K562 (cell line): ENCODE measurements at regions not wholly inside any gene's neighbourhood (a gene's known extent, or its start where the extent isn't known, plus 50 kb on each side); places are given as distances from the start of the nearest gene placed in this dataset.

Source experiments
- ATAC-seq: fragments of 200-7000 bp; cut with Tn5 transposase; 3 replicates; pipeline ENCODE4 v1.9.1; 2020; ENCODE audit warnings: moderate library complexity
- BruUV-seq: library from RNA; stranded (reverse); fragments of 400-500 nt; replicated peaks from 2 replicates; lab custom pipeline; 2021; lab: Mats Ljungman, UMichigan
- CTCF ChIA-PET: fragments of 300-600 bp; formaldehyde crosslinking; extraction: SDS; loops from one replicate; lab custom pipeline; 2021; ENCODE audit warnings: low intra/inter-chr PET ratio; lab: Yijun Ruan, JAX
- POLR2A ChIA-PET: fragments of 300-600, 350-650 bp; sonication (Branson Sonifier 250); formaldehyde crosslinking; extraction: SDS; loops from one replicate; lab custom pipeline; 2021; ENCODE audit warnings: antibody characterized with exemption, inconsistent platforms; lab: Yijun Ruan, JAX
- DNase-seq, 4 experiments: peaks; one replicate each; pipeline versions ENCODE4 v3.0.0 to v3.0.0-alpha.2; 2011 to 2018; ENCODE audit warnings: low spot score in 3 of 4, mixed read lengths in 3 of 4; ENCODE audit errors: extremely low read depth in 1 of 4
- FAIRE-seq: peaks from 2 replicates; lab custom pipeline; 2011; peaks lifted over from hg19 to GRCh38; lab: Jason Lieb, UNC
- H2AFZ ChIP-seq: 2 replicates; pipeline ENCODE4 v1.6.0; 2011; ENCODE audit warnings: low read depth, low read length, control low read depth, inconsistent platforms
- H3K27ac ChIP-seq: fragments of 200-600 bp; 3 replicates; pipeline ENCODE4 v1.8.0; 2011; ENCODE audit warnings: low read depth, mild to moderate bottlenecking, control low read depth, inconsistent platforms, low read length, moderate library complexity, mixed read lengths; ENCODE audit errors: extremely low read depth
- H3K27me3 ChIP-seq, 2 experiments: fragments of 300-600 bp in 1 of 2; 2 replicates in 1 of 2; 3 replicates in 1 of 2; pipeline versions ENCODE4 v1.6.0 to v1.8.0; 2011; ENCODE audit warnings: inconsistent platforms in 2 of 2, low read length in 2 of 2, mild to moderate bottlenecking in 1 of 2, mixed read lengths in 1 of 2, moderate library complexity in 1 of 2; ENCODE audit not compliant: control insufficient read depth in 2 of 2, insufficient read depth in 2 of 2
- H3K36me3 ChIP-seq: fragments of 300-600 bp; 3 replicates; pipeline ENCODE4 v1.8.0; 2011; ENCODE audit warnings: mild to moderate bottlenecking, low read length, inconsistent platforms; ENCODE audit not compliant: control insufficient read depth, insufficient read depth
- H3K4me1 ChIP-seq, 2 experiments: fragments of 200-600 bp in 1 of 2; replicated peaks in 1 of 2; 2 replicates in 1 of 2; 3 replicates in 1 of 2; pipeline versions ENCODE4 v1.5.1 to v1.8.0; 2011; ENCODE audit warnings: inconsistent platforms in 2 of 2, low read length in 2 of 2, mild to moderate bottlenecking in 1 of 2, mixed read lengths in 1 of 2, moderate library complexity in 1 of 2; ENCODE audit not compliant: control insufficient read depth in 2 of 2, insufficient read depth in 2 of 2
- H3K4me2 ChIP-seq: 2 replicates; pipeline ENCODE4 v1.6.1; 2011; ENCODE audit warnings: low read length, control low read depth, inconsistent platforms, mixed read lengths; ENCODE audit not compliant: insufficient read depth
- H3K4me3 ChIP-seq: fragments of 200-600 bp; sonication (generic), shearing (Covaris generic); 2 replicates; pipeline ENCODE4 v1.5.1; 2016; ENCODE audit warnings: control low read depth, inconsistent platforms
- H3K79me2 ChIP-seq: fragments of 200-600 bp; 3 replicates; pipeline ENCODE4 v1.8.0; 2011; ENCODE audit warnings: low read length, inconsistent platforms; ENCODE audit not compliant: control insufficient read depth, insufficient read depth
- H3K9ac ChIP-seq, 2 experiments: 2 replicates each; pipeline versions ENCODE4 v1.6.0 to v1.6.1; 2011; ENCODE audit warnings: low read depth in 2 of 2, low read length in 2 of 2, control low read depth in 1 of 2, inconsistent platforms in 1 of 2, mild to moderate bottlenecking in 1 of 2, mixed read lengths in 1 of 2; ENCODE audit not compliant: insufficient read depth in 1 of 2
- H3K9me1 ChIP-seq: one replicate; pipeline ENCODE4 v1.6.0; 2011; ENCODE audit warnings: inconsistent platforms, mild to moderate bottlenecking, low read length, moderate library complexity; ENCODE audit not compliant: control insufficient read depth, insufficient read depth
- H3K9me3 ChIP-seq: replicated peaks from 2 replicates; pipeline ENCODE4 v1.5.1; 2011; ENCODE audit warnings: low read depth, low read length, inconsistent platforms; ENCODE audit not compliant: control insufficient read depth, insufficient read depth
- H4K20me1 ChIP-seq: replicated peaks from 2 replicates; pipeline ENCODE4 v1.6.1; 2011; ENCODE audit warnings: low read length, inconsistent platforms, mixed read lengths; ENCODE audit not compliant: control insufficient read depth, insufficient read depth
- ADNP ChIP-seq: fragments of 200-800 bp; sonication (Bioruptor generic); IDR thresholded peaks from 2 replicates; pipeline ENCODE4 v1.6.1; 2016; ENCODE audit warnings: missing genetic modification characterization, missing compliant biosample characterization
- ELF1 ChIP-seq: fragments of 200-800 bp; sonication (Bioruptor generic); IDR thresholded peaks from 2 replicates; pipeline ENCODE4 v1.6.1; 2016; ENCODE audit warnings: missing genetic modification characterization, missing compliant biosample characterization
- EP300 ChIP-seq: IDR thresholded peaks from 2 replicates; pipeline ENCODE4 v1.6.1; 2012; ENCODE audit warnings: low read length, improper control_type of control experiment
- HDAC3 ChIP-seq: fragments of 450-650 bp; IDR thresholded peaks from 2 replicates; pipeline ENCODE4 v1.6.1; 2018; ENCODE audit warnings: borderline replicate concordance, mild to moderate bottlenecking, moderate library complexity; ENCODE audit not compliant: partially characterized antibody
- HINFP ChIP-seq: fragments of 450-650 bp; conservative IDR thresholded peaks from 2 replicates; pipeline ENCODE4 v1.6.1; 2016; ENCODE audit warnings: missing genetic modification characterization, low read depth, mild to moderate bottlenecking, control low read depth, missing compliant biosample characterization
- MAFG ChIP-seq: fragments of 450-650 bp; conservative IDR thresholded peaks from 2 replicates; pipeline ENCODE4 v1.6.1; 2016; ENCODE audit warnings: missing genetic modification characterization, missing compliant biosample characterization
- MCM2 ChIP-seq: fragments of 450-650 bp; IDR thresholded peaks from 2 replicates; pipeline ENCODE4 v1.6.1; 2017; ENCODE audit warnings: low read depth, mild to moderate bottlenecking
- MCM7 ChIP-seq, 2 experiments: fragments of 450-650 bp; IDR thresholded peaks; 2 replicates each; pipeline ENCODE4 v1.6.1; 2016 to 2018
- NONO ChIP-seq, 2 experiments: fragments of 200-400 bp in 1 of 2; fragments of 450-650 bp in 1 of 2; formaldehyde crosslinking in 1 of 2; IDR thresholded peaks; 2 replicates each; pipeline ENCODE4 v1.6.1; 2017; ENCODE audit warnings: low read depth in 2 of 2, mild to moderate bottlenecking in 2 of 2, moderate library complexity in 2 of 2, low read length in 1 of 2
- POLR3G ChIP-seq: IDR thresholded peaks from 2 replicates; pipeline ENCODE4 v1.6.1; 2011; ENCODE audit not compliant: insufficient read length, insufficient replicate concordance; ENCODE audit errors: extremely low read depth
- POU5F1 ChIP-seq: fragments of 150-350 bp; IDR thresholded peaks from 2 replicates; pipeline ENCODE4 v1.6.1; 2014; ENCODE audit warnings: borderline replicate concordance, low read length, low read depth, mild to moderate bottlenecking; ENCODE audit not compliant: partially characterized antibody
- RBM39 ChIP-seq: fragments of 200-400 bp; formaldehyde crosslinking; optimal IDR thresholded peaks from 2 replicates; pipeline ENCODE3; 2018; ENCODE audit warnings: low read depth, low read length
- SIN3B ChIP-seq: fragments of 450-650 bp; IDR thresholded peaks from 2 replicates; pipeline ENCODE4 v1.6.1; 2017; ENCODE audit warnings: low read depth, mild to moderate bottlenecking, moderate library complexity
- SRF ChIP-seq, 2 experiments: fragments of 250-450, 450-650 bp in 1 of 2; sonication (Bioruptor Pico) in 1 of 2; sonication (generic) in 1 of 2; formaldehyde crosslinking; IDR thresholded peaks; 2 replicates each; pipeline versions ENCODE4 v1.5.0 to v1.5.1; 2020 to 2022; ENCODE audit warnings: mild to moderate bottlenecking in 1 of 2, missing genetic modification reagents in 1 of 2
- ZNF561 ChIP-seq: fragments of 450-650 bp; formaldehyde crosslinking; conservative IDR thresholded peaks from 2 replicates; pipeline ENCODE4 v1.4.0; 2020; ENCODE audit warnings: mild to moderate bottlenecking, moderate library complexity
- WGBS: fragments of 100-300 bp; shearing (Covaris generic); methylation state at CpG from one replicate; pipeline ENCODE4 v1.1.6; 2016; ENCODE audit warnings: low coverage, mixed read lengths; ENCODE audit not compliant: insufficient coverage; ENCODE audit errors: missing lambda C conversion rate; 5-methylcytosine and 5-hydroxymethylcytosine counted together
- in situ Hi-C: fragments of 300-500 bp; cut with MboI; formaldehyde crosslinking; loops from 4 replicates; pipeline ENCODE4 v1.15.0; 2018; ENCODE audit warnings: inconsistent platforms, mixed read lengths
- intact Hi-C: fragments of 100-400 bp; cut with micrococcal nuclease; formaldehyde crosslinking; loops from 2 replicates; pipeline ENCODE4 v1.14.2; 2022
- TF ChIP-seq, protein P1 (sequence below): fragments of 250-450 bp; sonication (Bioruptor Pico); IDR thresholded peaks from 2 replicates; pipeline ENCODE4 v1.8.0; 2022; ENCODE audit warnings: moderate library complexity, mild to moderate bottlenecking, inconsistent platforms
- TF ChIP-seq, protein P2 (sequence below): conservative IDR thresholded peaks from 2 replicates; pipeline ENCODE4 v1.6.1; 2011; ENCODE audit warnings: low read depth, mild to moderate bottlenecking, low read length; ENCODE audit not compliant: control insufficient read depth
- TF ChIP-seq, protein P3 (sequence below): fragments of 450-650 bp; formaldehyde crosslinking; IDR thresholded peaks from 2 replicates; pipeline ENCODE4 v1.4.0; 2020; ENCODE audit warnings: mild to moderate bottlenecking, moderate library complexity

GRCh38 chr14:28629328-28630004 is 137.1 kb upstream of the FOXG1 start:
- no peak overlapping the region for H3K4me3 ChIP-seq
- in situ Hi-C loops (no loop called here), intact Hi-C loops (no loop called here)
- ChIA-PET CTCF (no interaction called here), POLR2A (no interaction called here)
- no peaks in the 10 kb centered on the region for H4K20me1 ChIP-seq
- 0% methylated on average over 4 of the region's 4 CpGs for WGBS
- FAIRE-seq (no peak), DNase-seq (no peak), ATAC-seq (no peak)
- no peaks in the 10 kb centered on the region for H3K36me3 ChIP-seq
- no peak overlapping the region for H2AFZ ChIP-seq
- TF ChIP-seq, protein P1, sequence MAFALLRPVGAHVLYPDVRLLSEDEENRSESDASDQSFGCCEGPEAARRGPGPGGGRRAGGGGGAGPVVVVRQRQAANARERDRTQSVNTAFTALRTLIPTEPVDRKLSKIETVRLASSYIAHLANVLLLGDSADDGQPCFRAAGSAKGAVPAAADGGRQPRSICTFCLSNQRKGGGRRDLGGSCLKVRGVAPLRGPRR (CRISPR knock-in tag) = no peak
- TF ChIP-seq NONO (IDR thresholded peaks at IDR 0.05; ENCODE audit: low read depth in 2 of 2, low read length in 1 of 2) = no peak
- TF ChIP-seq, protein P2, sequence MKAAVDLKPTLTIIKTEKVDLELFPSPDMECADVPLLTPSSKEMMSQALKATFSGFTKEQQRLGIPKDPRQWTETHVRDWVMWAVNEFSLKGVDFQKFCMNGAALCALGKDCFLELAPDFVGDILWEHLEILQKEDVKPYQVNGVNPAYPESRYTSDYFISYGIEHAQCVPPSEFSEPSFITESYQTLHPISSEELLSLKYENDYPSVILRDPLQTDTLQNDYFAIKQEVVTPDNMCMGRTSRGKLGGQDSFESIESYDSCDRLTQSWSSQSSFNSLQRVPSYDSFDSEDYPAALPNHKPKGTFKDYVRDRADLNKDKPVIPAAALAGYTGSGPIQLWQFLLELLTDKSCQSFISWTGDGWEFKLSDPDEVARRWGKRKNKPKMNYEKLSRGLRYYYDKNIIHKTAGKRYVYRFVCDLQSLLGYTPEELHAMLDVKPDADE = no peak
- TF ChIP-seq ELF1 (tag) = no peak
- TF ChIP-seq, protein P3, sequence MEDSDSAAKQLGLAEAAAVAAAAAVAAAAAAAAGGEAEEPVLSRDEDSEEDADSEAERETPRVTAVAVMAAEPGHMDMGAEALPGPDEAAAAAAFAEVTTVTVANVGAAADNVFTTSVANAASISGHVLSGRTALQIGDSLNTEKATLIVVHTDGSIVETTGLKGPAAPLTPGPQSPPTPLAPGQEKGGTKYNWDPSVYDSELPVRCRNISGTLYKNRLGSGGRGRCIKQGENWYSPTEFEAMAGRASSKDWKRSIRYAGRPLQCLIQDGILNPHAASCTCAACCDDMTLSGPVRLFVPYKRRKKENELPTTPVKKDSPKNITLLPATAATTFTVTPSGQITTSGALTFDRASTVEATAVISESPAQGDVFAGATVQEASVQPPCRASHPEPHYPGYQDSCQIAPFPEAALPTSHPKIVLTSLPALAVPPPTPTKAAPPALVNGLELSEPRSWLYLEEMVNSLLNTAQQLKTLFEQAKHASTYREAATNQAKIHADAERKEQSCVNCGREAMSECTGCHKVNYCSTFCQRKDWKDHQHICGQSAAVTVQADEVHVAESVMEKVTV (CRISPR knock-in tag) = no peak
- TF ChIP-seq RBM39 = no peak
- no peak for TF ChIP-seq HDAC3
- TF ChIP-seq POLR3G = no peak
- TF ChIP-seq ADNP (tag) = no peak
- no peak for TF ChIP-seq MAFG (tag)
- TF ChIP-seq SIN3B = no peak
- no peak for TF ChIP-seq HINFP (tag)
- no peak for TF ChIP-seq MCM2
- no peak for TF ChIP-seq POU5F1
- TF ChIP-seq SRF (CRISPR knock-in tag; IDR thresholded peaks at IDR 0.05) = no peak
- TF ChIP-seq MCM7 (IDR thresholded peaks at IDR 0.05) = no peak
- TF ChIP-seq ZNF561 (CRISPR knock-in tag) = no peak
- TF ChIP-seq EP300 = no peak
- BruUV-seq = no TSS peak
- no peak overlapping the region for H3K27ac ChIP-seq
- no peaks in the 10 kb centered on the region for H3K79me2 ChIP-seq
- H3K9me3 ChIP-seq = no peaks in the 10 kb centered on the region
- H3K4me1 ChIP-seq = no peaks in the 10 kb centered on the region
- no peaks in the 10 kb centered on the region for H3K27me3 ChIP-seq
- H3K9me1 ChIP-seq = no peaks in the 10 kb centered on the region
- H3K9ac ChIP-seq = no peak overlapping the region
- no peak overlapping the region for H3K4me2 ChIP-seq
